ENCODE measurements at regions not wholly inside any gene's neighbourhood (a gene's known extent, or its start where the extent isn't known, plus 50 kb on each side); places are given as distances from the start of the nearest gene placed in this dataset.

GRCh38 chr3:167895178-167895577, 159.7 kb downstream of the SERPINI1 start:
- no peak for DNase-seq (ENCODE audit: low spot score)

- no peak for DNase-seq (ENCODE audit: low spot score)
Measured at GRCh38 chr3:167892205-167892604, 156.7 kb downstream of the SERPINI1 start.

- no peak for DNase-seq (ENCODE audit: low spot score)
Measured at GRCh38 chr3:167887096-167887495, 151.6 kb downstream of the SERPINI1 start.

- no peak for DNase-seq (ENCODE audit: low spot score)
Measured at GRCh38 chr3:167886690-167887089, 151.2 kb downstream of the SERPINI1 start.

- DNase-seq (ENCODE audit: low spot score), result no peak
Measured at GRCh38 chr3:167885277-167885676, 149.8 kb downstream of the SERPINI1 start.

- DNase-seq (ENCODE audit: low spot score), result no peak
Measured at GRCh38 chr3:167884481-167884880, 149.0 kb downstream of the SERPINI1 start.

- DNase-seq (ENCODE audit: low spot score), result no peak
Measured at GRCh38 chr3:167883452-167883851, 147.9 kb downstream of the SERPINI1 start.

GRCh38 chr3:167882057-167882667, 146.6 kb downstream of the SERPINI1 start:
- peak; percentile 14 for DNase-seq (ENCODE audit: low spot score)

- no peak for DNase-seq (ENCODE audit: low spot score)
Measured at GRCh38 chr3:167880183-167880582, 144.7 kb downstream of the SERPINI1 start.

- no peak for DNase-seq (ENCODE audit: low spot score)
Measured at GRCh38 chr3:167876620-167877281, 141.2 kb downstream of the SERPINI1 start.

All from germinal center (tissue), 1 donor.